ENCODE measurements at regions not wholly inside any gene's neighbourhood (a gene's known extent, or its start where the extent isn't known, plus 50 kb on each side); places are given as distances from the start of the nearest gene placed in this dataset.
"Not testable (repeated sequence)": the region's sequence is repeated elsewhere in the genome, so short reads cannot be mapped to it uniquely, and the experiment has no call there.

- DNase-seq: no peak
Observed at GRCh38 chr5:67678594-67678993, 482.0 kb upstream of the CD180 start.

- DNase-seq: no peak
Observed at GRCh38 chr5:67677422-67677970, 480.9 kb upstream of the CD180 start.

- DNase-seq: no peak
Observed at GRCh38 chr5:67676863-67677262, 480.3 kb upstream of the CD180 start.

DNA sequence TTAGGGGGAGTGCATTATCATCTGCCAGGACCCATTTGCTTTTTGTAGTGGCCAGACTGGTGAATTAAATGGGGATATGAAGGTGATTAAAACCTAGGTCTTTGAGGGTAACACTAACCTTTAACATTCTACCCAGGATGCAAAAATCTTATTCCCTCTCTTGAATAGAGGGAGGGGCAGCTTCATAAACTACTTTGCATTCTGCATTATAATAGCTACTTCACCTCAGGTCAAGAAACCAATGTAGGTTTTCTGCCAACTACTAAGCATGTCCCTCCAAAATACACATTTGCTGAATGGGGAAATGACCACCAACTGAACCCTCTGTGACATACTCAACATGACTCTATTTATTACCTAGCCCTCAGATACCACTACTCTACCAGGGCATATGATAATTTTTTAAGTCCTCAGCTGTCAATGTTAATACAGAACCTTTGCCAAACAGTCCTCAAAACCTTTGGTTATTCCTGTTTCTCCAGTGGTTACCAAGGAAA lies 477.6 kb upstream of the CD180 start:
- no peak for DNase-seq

DNA sequence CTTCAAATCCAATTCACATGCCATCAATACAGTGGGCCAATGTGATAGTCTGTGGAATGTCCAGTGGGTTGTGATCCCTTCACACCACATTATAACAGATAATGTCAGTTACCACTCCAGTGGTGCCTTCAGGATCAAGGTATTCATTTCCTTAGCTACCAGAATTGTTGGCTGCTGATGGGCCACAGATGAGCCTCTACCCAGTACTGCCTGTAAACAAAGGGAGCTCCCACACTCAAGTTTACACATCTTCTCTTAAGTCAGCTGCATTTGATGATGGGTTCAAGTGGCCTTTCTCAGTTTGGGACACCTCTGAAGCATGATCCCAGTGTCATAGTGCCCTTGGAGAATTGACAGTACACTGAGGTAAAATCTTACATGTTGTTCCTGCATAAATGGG lies 477.0 kb upstream of the CD180 start:
- DNase-seq: no peak

DNA sequence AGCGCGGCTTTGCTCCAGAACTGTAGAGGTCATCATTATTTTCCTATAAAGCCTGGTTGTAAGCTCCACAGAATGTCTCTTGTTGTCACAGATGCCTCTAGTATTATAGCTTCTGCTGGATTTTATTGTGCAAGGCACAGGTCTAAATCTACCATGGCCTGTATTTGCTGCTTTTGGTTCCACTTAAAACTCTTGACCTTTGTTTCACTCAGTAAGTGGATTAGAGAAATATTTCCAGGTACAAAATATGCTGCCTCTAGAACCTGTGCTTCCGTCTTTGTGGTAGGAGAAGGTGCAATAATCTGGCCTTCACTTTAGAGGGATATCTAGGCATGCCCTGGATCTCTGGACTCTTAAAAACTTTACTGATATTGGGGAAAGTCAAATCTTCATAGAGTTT lies 476.6 kb upstream of the CD180 start:
- DNase-seq: no peak

- peak; percentile 6 to 23 for DNase-seq
Observed at GRCh38 chr5:67672636-67673035, 476.0 kb upstream of the CD180 start.

DNA sequence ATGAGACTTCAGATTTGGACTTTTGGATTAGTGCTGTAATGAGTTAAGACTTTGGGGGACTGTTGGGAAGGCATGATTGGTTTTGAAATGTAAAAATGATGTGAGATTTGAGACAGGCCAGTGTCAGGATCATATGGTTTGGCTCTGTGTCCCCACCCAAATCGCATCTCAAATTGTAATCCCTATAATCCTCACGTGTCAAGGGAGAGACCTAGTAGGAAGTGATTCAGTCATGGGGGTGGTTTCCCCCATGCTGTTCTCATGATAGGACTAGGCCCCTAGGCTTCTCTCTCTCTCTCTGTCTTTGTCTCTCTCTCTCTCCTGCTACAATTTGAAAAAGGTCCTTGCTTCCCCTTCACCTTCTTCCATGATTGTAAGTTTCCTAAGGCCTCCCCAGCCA lies 473.3 kb upstream of the CD180 start:
- DNase-seq: no peak

DNA sequence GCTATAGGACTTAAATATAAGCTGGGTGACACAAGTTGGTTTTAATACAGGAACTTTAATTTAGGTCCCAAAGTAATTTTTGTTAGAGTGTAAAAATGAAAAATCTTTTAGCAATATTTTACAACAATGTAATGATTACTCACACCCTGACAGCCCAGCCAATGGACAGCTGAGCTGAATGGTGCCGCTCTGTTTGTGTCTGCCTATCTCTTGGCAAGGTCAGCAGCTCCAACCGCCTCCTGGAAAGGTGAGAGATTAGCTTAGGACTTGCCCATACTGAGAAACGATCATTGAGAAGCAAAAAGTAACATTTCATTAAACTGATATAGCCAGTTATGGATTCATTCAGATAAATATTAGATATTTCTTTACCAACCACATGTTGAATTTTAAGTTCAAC lies 463.6 kb upstream of the CD180 start:
- no peak for DNase-seq

DNA sequence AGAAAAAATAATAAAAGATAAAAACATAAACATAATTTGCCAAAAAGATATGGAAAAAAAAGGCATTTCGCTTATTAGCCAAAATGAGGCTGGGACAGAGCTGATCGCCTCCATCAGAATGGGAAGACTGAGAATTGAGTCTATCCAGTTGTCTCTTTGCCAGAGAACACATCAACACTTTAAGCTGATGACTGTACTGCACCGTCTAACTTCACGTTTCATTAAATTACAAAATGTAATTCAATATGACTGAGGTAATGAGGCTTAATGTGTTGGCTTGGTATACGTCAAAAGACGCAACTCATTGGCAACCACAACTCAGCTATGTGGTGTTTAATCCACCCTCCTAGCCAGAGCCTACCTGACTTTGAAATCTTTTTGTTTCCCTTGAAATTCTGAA lies 462.7 kb upstream of the CD180 start:
- DNase-seq: no peak

GRCh38 chr5:67657055-67657454 lies 460.5 kb upstream of the CD180 start:
- DNase-seq: no peak

- DNase-seq: no peak
Observed at GRCh38 chr5:67652201-67652600, 455.6 kb upstream of the CD180 start.

GRCh38 chr5:67651180-67651579 lies 454.6 kb upstream of the CD180 start:
- DNase-seq: no peak

- no peak for DNase-seq
Observed at GRCh38 chr5:67648201-67648671, 451.6 kb upstream of the CD180 start.

- DNase-seq: no peak
Observed at GRCh38 chr5:67647772-67648171, 451.2 kb upstream of the CD180 start.

DNA sequence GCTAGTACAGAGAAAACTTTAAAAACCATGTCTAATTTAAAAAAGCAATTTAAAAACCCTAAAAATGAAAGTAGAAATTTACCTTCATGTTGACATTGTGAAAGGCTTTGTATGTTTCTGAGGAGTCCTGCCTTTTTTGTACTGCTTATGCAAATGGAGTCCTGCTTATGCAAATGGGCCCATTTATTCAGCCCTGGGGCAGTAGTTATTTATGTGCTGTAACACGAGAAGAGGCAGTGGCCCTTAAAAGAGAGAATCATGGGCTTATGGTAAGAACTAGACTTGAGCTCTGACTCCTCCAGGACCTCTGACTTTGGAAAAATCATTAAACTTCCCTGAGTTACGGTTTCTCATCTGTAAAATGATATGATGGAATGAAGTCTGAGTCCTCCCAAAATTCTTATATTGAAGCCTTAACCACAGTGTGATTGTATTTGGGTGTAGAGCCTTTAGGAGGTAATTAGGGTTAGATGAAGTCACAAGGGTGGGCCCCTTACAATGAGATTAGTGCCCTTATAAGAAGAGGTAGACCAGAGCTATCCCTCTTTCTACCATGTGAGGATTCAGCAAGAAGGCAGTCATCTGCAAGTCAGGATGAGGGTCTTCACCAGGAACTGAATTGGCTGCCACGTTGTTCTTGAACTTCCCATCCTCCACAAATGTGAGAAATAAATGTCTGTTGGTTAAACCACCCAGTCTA lies 447.8 kb upstream of the CD180 start:
- no peak for DNase-seq

DNA sequence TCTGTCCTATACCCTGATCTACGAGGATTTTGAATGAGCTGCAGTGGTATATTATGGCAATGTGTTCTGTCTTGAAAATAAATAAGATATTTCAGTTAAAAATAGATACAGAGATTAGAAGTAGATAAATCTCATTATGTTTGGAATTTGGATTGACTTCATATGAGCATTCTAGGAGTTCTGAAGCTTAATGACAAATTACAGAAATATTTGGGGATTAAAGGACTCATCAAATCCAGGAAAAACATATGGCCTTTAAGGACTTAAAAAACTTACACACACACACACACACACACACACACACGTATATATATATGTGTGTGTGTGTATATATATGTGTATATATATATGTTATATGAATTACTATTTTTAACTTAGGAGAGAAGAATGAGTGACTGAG lies 446.9 kb upstream of the CD180 start:
- no peak for DNase-seq

DNA sequence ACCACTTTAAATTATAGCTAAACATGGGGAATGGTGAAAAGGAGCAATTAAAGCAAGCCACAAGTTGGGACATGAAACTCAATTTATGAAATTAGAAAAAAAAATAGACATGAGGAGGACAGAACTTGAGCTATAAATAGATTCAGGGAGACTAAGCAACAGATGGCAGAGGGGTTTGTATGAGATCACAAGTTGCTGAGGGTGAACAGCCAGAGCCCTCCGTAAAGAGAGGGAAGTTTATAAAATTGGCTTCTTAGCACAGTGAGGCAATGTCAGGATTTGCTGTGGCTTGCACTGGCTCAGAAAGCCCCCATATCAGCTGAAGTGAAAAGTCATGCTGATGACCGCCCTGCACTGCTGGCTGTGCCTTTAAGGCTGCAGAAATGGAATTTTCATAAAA lies 443.4 kb upstream of the CD180 start:
- DNase-seq: no peak

DNA sequence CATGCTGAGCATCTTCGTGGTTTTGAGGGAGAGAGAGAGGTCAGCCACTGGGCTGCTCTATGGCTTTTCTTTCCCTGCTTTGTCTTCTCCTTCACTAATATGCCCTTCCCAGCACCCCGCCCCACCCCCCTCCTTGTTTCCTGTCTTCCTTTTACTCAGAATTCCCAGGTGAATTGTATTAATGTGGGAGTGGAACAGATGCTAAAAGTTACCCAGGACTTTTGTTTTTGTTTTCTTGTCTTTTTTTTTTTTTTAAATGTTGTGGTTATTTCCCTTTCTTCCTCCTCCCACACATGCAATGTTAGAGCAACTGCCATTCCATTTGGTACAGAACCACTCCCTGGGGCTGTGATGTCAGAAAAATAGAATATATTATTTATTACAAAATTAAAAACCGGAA lies 442.7 kb upstream of the CD180 start:
- peak in 1 of 2 donors; percentile 19 for DNase-seq

DNA sequence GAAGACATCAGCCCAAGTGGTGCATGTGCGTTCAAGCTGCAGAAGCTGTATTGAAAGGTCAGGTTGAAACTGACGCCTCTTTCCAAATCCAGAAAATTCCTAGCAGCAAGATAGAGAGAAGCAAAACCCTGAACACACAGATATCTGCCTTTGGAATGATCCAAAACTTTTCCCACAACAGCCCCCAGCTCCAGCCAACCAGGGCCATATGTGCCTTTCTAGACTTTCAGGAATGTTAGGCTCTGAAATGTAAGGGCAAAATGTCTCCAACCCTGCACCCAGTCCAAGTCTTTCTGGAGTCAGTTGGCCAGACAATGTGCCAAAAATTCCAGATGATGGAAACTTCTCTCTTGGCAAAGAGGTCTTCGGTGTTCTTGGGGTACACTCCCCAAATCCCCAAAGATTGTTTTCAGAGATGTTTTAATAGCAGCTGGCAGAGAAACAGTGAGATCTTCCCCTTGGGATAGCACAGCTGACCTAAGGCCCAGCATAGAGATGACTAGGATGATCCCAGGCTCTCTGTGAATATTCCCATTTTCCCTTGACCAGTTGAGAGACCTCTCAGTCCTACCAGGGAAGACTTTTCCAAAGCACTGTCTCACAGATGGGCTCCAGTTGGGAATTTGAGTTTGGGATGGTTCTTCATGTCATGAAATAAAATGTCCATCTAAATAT lies 440.4 kb upstream of the CD180 start:
- DNase-seq: no peak

DNA sequence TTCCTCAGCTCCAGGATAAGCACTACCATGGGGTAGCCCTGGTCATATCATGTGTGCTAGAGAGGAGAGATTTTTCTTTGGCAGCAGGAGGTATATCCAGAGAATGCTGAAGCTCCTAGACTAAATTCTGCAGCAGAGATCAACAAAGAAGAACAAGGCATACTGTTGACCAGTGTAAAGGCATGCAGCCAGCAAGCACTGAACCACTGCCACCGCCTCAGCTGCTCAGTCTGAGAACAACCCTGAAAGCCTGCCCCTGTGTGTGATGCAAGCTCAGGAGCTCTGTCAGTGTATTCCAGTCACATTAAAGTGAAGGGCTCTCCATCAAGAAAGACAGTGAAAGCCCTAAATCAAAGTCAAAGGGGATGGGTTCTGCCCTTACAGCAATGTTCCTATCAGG lies 439.5 kb upstream of the CD180 start:
- no peak for DNase-seq

DNA sequence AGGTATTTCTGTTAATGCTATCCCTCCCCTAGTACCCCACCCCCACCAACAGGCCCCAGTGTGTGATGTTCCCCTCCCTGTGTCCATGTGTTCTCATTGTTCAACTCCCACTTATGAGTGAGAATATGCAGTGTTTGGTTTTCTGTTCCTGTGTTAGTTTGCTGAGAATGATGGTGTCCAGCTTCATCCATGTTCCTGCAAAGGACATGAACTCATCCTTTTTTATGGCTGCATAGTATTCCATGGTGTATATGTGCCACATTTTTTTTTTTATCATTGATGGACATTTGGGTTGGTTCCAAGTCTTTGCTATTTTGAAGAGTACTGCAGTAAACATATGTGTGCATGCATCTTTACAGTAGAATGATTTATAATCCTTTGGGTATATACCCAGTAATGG lies 430.5 kb upstream of the CD180 start:
- DNase-seq: not testable (repeated sequence)

DNA sequence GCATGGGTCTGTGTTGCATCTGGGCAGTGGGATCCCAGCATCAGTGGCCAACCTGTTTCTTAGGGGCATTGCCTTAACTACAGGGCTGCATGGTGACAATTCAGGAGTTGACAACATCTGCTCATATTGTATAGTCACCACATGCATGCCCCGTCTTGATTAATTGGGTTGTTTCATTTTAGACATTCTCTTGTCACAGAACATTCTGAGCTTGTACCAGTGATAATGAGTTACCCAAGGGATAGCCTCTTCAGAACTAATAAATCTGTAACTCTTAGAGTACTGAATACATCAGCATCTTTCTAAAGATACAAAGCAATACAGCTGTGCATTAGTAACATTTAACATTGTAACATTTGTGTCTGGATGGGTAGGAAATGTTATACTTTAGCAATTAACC lies 426.5 kb upstream of the CD180 start:
- DNase-seq: no peak

All from inflammatory macrophage (primary cell).